IPS DF 4.7 (cell line): ENCODE measurements at regions not wholly inside any gene's neighbourhood (a gene's known extent, or its start where the extent isn't known, plus 50 kb on each side); places are given as distances from the start of the nearest gene placed in this dataset.
"Not testable (repeated sequence)": the region's sequence is repeated elsewhere in the genome, so short reads cannot be mapped to it uniquely, and the experiment has no call there.

Source experiments
- DNase-seq: peaks from one replicate; pipeline ENCODE4 v3.0.0-alpha.2; 2013; ENCODE audit warnings: low spot score; ENCODE audit errors: extremely low read depth

DNA sequence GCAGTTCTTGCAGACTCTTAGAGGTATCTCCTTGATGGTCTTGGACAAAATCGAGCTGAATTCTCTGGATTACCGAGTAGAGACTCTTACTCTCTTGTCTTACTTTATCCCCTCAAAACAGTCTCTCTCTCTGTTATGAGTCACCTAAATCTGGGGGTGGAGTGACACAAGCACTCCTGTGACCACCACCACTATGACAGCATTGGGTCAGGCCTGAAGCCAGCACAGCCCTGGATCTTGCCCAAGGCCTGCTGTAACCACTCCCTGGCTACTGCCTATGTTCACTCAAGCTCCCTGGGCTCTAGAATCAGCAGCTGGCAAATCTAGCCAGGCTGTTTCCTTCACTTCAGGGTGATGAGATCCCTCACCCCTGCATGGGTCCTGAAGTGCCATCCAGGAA lies 662.5 kb downstream of the LUZP2 start:
- DNase-seq = no peak

DNA sequence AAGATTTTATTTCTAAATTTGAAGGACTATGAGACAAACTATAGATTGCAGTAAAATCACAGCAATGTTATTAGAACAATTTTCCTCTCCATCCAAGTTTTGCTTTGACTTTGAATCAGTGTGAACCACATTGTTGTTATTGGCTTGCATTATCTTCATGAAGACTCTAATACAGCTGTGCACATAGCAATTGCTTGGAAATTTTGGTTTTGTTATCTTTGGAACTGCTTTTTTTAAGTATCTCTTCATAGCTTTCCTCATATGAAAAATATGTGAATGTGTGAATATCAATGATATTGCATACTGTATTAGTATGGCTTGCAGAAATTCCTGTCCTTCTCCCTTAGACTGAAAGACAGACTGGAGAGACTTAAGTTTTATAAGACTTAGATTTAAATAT lies 666.6 kb downstream of the LUZP2 start:
- no peak for DNase-seq

DNA sequence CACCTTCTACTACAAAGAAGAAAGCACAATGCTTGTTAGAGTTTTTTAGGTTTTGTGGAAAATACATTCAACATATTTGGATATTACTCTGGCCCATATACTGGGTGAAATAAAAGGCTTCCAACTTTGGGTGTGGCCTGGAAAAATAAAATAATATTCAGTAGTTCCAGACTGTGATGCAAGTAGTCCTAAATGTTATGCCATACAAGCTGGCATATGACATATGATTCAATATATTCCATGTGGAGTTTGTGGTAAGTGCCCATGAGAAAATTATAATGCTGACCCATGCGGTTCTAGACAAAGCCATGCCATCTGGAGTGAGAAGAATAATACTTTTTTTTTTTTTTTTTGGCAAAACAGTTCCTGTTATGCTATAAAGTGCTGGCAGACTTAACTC lies 683.3 kb downstream of the LUZP2 start:
- no peak for DNase-seq

DNA sequence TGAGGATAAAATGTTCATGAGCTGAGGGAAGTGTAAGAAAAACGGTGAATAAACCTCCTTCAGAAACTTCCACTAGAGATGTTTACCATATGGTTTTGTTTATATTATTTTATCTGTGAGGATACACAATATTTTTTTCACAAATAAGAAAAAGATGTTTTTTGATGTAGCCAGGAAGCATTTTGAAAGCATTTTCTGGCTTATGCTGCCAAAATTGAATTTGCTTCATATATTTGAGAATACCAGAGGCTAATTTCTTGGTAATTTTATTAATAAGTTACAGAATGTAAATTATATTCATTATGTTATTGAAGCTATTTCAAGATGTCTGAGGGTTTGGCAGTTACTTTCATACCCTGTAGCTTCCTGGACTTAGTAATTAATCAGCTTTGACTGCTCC lies 686.6 kb downstream of the LUZP2 start:
- DNase-seq = no peak

DNA sequence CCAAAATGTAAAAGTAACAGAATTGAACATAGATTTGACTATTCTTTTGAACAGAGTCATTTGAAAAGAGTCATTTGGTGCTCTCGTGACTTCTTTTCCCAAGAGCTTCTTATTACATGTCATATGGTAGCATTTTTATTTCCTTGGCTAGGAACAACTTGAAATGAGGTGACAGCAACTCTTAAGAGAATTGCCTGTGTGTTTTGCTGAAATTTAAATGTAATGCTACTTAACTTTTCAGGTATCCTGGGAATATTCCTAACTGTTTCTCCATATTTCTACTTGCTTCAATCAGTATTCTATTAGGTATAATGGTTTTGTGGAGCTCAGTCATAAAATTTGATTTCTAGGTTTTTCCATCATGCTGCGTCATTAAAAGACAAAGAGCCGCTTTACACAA lies 700.7 kb downstream of the LUZP2 start:
- DNase-seq = no peak

DNA sequence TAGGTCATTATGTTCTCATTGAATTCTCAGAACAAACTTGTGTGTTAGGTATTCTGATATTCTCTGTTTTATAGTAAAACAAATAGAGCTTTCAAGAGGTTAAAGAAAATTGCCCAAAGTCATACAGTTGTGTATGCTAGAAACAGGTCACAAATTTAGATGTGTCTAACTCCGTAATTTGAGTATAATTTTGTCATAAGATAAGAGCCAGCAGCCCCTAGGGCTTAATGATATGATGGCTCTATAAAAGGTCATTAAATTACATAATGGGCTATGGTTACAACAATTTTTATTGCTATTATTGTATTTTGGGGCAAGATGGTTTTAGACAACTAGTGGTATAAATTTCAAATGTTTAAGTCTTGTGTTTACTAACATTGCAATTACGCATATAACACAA lies 701.9 kb downstream of the LUZP2 start:
- DNase-seq = no peak

DNA sequence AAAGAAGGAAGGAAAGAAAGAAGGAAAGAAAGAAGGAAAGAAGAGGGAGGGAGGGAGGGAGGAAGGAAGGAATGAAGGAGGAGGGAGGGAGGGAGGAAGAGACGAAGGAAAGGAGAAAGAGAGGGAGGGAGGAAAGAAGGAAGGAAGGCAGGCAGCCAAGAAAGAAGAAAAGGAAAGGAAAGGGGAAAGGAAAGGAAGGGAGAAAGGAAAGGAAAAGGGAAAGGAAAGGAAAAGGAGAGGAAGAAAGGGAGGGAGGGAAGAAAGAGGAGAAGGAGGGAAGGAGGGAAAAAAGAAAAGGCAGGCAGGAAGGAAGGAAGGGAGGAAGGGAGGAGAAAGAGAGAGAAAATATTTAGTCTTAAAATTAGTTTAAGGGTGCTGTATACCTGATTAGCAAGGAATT lies 704.1 kb downstream of the LUZP2 start:
- DNase-seq = no peak

DNA sequence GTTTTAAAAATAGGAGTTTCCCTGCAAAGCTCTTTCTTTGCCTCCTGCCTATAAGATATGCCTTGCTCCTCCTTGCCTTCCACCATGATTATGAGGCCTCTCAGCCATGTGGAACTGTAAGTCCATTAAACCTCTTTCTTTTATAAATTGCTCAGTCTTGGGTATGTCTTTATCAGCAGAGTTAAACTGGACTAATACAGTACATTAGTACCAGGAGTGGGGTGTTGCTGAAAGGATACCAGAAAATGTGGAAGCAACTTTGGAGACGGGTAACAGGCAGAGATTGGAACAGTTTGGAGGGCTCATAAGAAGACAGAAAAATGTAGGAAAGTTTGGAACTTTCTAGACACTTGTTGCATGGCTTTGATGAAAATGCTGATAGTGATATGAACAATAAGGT lies 709.9 kb downstream of the LUZP2 start:
- DNase-seq = no peak

DNA sequence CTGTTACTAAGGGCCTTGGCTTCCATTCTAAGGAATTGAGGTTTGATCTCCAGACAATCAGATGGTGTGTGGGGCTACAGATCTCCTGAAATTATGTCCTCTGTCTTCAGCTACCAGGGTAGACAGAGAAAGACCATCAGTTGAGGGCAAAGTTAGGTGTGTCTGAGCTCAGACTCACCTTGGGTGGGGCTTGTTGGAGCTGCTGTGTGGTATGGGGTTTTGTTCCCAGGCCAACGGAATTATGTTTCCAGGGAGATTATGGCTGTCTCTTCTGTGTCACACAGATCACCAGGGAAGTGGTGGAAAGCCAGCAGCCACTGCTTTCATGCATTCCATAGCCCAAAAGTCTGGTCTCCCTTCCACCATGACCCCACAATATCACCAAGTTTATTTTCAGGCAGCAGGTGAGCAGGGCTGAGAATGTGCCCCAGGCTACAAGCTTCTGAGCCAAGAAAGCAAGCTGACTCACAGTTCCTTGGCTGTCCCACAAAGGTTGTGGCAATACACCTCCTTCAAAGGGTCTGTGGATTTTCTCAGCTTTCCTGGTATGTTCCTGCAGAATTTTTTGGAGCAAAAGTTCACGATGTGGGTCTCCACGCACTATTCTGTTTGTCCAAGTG lies 714.9 kb downstream of the LUZP2 start:
- no peak for DNase-seq

DNA sequence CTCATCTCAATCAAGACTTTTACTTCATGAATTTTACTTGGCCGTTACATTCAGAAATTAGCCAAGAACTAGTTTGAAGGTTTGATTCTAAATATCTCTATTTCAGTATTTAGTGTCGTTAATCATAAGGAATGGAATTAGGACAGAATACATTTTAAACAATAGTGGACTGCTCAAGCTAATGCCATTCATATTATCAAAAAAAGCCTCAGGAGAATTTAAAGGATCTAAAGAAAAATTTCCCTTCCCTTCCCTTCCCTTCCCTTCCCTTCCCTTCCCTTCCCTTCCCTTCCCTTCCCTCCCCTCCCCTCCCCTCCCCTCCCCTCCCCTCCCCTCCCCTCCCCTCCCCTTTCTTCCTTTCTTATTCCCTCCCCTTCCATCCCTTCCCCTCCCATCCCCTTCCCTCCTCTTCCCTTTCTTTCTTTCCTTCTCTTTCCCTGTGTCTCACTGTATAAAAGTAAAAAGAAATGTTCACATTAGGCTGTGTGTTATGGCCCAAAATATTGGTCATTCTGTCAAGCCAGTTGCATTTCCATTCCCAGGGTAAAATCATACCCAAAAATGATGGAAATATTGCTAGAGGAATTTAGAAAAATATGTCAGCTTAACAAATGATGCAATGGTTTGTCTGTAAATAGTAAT lies 717.8 kb downstream of the LUZP2 start:
- DNase-seq = no peak

DNA sequence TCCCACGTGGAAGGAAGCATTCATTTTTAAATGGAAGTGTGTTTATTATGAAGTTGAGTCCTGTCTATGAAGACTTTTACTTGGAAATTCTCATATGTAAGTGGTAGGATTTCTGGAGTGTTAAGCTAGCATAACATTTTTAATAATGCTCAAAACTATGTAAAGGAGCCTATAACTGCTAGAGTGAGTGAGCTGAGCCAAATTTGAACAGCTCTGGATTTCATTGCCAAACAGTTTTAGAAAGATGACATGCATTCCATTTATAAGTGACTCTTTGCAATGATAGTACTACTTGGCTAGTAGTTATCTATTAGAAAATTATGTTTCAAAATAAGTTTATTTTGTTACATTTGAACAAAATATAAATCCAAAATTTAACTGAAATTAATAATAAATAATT lies 721.2 kb downstream of the LUZP2 start:
- DNase-seq = no peak

DNA sequence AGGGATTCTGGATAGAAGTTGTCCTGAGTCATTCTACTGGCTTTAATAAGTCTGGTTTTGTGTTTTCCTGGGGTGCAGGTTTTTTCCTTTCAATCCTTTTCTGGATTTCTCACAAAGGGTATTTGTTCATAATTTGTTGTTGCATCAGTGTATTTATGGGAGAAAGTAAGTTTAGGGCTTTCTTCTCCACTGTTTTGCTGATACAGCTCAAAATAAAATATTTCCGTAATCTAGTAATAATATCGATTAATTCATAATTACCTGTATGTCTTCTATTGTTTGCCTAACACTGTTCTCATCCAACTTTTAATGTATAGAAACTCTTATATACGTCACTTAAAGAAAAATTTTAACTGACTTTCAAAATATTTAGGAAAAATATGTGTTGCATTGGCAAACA lies 728.2 kb downstream of the LUZP2 start:
- DNase-seq = no peak

DNA sequence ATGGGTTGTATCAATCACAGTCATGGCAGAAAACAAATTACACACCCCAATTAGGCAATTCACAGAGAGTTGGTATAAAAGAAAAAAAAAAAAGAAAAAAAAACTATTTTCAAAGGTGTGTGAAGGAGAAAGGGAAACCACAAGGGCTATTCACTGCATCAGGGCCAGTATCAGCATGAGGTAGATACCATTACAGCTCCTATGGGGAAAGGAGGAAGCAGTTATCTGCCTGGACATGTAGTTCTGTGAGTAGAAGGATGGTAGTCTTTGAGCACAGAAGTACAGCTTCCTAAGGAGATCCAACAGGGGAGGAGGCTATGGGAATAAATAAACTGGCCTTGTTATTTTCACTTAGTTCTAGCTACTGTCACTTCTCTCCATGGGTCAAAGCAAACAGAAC lies 746.1 kb downstream of the LUZP2 start:
- DNase-seq = no peak

DNA sequence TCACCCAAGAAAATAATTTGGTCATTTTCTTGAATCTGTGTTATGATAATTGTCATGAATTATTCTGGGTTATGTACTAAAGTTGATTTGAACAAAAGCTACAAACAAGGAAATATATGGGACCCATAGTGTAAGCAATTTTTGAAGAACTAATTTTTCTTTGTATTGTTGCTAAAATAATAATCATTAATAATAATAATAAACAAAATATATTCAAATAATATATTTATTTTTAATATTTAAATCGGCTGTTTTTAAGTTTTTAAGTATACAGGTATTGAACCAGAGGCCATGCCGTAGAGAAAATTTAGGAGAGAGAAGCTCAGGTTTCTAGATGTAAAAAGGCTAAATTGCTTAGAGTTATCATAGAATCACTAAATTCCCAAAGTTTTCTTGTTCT lies 747.3 kb downstream of the LUZP2 start:
- no peak for DNase-seq

DNA sequence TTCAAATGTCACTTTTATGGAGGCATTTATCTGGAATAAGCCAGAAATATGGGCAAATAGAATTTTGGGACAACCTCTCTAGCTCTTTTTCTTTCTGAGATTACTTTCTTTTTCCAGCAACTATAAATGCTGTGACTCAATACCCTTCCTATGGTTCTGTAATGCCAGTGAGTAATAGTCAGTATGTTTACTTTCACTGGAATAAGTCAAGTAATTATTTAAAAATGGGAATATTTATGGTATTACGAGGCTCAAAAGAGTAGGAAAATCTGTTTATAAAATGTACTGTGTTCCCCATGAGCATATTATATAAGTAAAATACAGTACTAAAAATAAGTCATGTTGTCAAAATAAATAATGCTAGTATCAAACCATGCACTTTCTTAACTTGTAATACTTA lies 750.5 kb downstream of the LUZP2 start:
- DNase-seq = no peak

DNA sequence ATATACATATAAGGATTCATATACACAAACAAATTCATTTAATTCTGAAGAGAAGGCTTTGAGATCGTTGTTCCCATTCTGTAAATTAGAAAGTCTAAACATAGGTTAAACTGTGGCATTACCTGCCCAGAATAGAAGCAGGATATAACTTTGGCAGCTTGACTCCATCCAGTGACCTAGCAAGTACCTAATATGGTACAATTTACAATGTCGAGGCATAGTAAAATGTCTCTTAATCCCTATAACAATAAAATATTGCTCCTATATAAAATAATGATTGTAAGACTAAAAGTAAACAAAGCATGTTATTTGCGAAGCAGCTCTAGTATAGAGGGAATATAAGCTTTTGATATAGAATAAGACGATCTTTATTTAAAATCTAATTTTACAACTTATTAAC lies 756.0 kb downstream of the LUZP2 start:
- no peak for DNase-seq

DNA sequence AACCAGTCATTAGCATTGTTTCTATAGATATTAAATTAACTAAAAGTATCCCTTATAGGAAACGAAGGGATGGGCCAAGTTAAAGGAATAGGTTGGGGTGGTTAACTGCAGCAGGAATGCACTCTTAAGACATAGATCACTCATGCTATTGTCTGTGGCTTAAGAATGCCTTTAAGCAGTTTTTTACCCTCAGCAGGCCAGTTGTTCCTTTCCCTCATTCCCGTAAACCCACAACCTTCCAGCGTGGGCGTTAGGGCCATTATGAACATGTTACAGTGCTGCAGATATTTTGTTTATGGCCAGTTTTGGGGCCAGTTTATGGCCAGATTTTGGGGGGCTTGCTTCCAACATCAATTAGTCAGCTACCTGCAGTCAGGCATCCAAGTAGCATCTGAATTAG lies 767.0 kb downstream of the LUZP2 start:
- DNase-seq = not testable (repeated sequence)

DNA sequence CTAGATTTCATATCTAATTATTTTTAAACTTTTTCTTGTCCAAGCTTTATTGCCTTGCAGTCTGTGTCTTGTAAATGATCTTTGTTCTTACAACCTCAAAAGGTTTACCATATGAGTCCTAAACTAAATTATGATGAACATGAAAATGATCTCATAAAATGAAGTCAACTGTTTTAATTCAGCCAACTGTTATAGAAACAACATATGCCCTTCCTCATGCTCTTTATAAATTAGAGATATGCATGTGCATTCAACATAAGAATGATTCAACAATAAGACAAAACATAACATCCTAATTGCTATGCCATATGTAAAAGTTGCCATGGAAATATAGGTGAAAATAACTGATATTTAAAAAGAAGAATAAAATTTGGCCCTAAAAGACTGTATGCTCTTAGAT lies 774.4 kb downstream of the LUZP2 start:
- DNase-seq = no peak

DNA sequence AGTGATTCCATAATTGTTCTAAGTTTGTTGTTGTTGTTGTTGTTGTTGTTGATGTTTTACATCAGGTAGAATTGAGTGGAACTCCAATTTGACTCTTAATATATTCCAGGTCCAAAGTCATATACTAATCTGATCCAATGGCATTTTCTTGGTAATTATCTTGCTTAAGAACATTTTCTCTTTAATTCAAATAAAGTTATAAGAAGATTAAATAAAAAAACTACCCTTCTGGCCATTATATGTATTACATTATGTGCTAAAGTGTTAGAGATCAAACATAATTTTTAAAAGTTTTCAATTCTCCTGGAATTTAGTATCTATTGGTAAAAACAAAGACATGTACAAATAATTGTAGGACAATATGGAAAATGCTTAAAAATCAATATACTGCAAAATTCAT lies 775.4 kb downstream of the LUZP2 start:
- no peak for DNase-seq

DNA sequence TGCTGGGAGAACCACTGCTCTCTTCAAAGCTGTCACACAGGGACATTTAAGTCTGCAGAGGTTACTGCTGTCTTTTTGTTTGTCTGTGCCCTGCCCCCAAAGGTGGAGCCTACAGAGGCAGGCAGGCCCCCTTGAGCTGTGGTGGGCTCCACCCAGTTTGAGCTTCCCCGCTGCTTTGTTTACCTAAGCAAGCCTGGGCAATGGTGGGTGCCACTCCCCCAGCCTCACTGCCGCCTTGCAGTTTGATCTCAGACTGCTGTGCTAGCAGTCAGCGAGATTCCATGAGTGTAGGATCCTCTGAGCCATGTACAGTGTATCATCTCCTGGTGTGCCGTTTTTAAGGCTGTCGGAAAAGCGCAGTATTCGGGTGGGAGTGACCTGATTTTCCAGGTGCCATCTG lies 784.0 kb downstream of the LUZP2 start:
- not testable (repeated sequence) for DNase-seq

DNA sequence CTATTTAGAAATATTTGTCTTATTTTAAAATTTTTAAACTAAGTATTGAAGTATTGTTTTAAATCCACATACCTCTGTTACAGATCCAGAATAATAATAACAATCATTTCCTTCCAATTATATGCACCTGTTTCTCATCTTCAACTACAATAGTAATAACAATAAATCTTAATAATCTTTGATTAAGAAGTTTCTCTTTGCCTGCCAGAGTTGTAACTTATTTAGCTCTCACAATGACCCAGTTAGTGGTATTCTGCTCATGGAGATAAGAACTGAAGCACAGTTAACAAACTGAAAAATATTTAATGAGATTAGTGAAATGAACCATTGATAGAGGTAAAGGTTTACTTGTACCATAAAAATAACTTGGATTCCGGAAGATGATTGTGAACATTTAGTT lies 796.3 kb downstream of the LUZP2 start:
- DNase-seq = no peak

DNA sequence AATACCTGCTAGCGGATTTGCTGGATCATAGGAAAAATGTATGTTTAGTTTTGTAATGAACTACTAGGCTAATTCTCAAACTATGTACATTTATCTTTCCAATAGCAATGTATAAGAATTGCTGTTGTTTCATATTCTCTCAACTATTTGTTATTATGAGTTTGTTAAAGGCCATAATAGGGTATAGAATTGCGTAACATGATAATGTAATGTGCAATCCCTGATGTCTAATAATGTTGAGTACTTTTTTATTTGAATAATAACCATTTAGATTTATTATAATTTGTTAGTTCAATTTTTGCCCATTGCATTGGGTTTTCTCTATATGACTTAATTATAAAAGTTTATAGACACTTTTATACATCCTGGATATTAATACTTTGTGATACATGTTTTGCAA lies 801.6 kb downstream of the LUZP2 start:
- no peak for DNase-seq

DNA sequence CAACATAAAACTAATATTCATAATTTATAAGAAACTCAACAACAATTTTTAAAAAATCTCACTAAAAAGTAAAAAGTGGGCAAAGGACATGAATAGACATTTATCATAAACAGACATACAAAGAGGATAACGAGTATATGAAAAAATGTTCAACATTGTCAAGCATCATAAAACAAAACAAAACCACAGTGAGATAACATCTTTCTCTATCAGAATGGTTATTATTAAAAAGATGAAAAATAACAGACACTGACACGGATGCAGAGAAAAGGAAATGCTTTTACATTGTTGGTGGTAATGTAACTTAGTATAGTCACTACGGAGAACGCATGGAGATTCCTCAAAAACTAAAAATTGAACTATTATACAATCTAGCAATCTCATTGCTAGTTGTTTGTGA lies 813.0 kb downstream of the LUZP2 start:
- DNase-seq = no peak

DNA sequence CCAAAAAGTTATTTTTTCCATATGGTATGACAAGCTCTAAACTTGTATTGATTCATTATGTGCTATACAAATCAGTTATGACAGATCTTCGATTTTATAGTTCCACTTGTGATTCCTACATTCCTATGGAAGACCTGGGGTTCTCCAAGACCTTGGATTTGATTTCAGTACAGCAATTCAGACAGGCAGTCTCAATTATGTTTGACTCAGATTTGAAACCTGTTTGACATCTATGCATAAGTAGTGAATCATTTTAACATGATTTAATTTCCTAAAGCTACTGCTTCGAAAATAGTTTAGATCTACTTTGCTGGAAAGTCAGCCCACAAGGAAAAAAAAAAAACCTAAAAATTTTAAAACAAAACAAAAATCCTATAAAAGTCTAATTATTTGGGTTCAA lies 820.4 kb downstream of the LUZP2 start:
- DNase-seq = no peak
